ENCODE measurements at regions not wholly inside any gene's neighbourhood (a gene's known extent, or its start where the extent isn't known, plus 50 kb on each side); places are given as distances from the start of the nearest gene placed in this dataset.

- H3K4me3 ChIP-seq: no peak overlapping the region
- H3K79me2 ChIP-seq (ENCODE audit: control insufficient read depth, insufficient read depth, low read length): no peaks in the 10 kb centered on the region
- DNase-seq (ENCODE audit: low read depth, low spot score) (no peak), ATAC-seq (no peak), FAIRE-seq (no peak)
- BruUV-seq (replicated peaks): no TSS peak
- H3K9me3 ChIP-seq (replicated peaks; ENCODE audit: control insufficient read depth, insufficient read depth, low read length): no peaks in the 10 kb centered on the region
- no peak overlapping the region for H3K9ac ChIP-seq (ENCODE audit: control insufficient read depth, insufficient read depth, low read length)
- in situ Hi-C loops (cut with MboI): no loop called here
- no peaks in the 10 kb centered on the region for H3K36me3 ChIP-seq (ENCODE audit: control insufficient read depth in 2 of 2, insufficient read depth in 2 of 2, low read length in 1 of 2)
- RAD21 ChIA-PET (ENCODE audit: unreplicated experiment): no interaction called here
- no peaks in the 10 kb centered on the region for H3K27me3 ChIP-seq (replicated peaks in 1 of 2; ENCODE audit: control insufficient read depth in 2 of 2, insufficient read depth in 2 of 2, low read length in 1 of 2)
- SMC1A ChIA-PET (ENCODE audit: uncharacterized antibody, unreplicated experiment): no interaction called here
- intact Hi-C loops (cut with micrococcal nuclease; ENCODE audit: unreplicated experiment): no loop called here
- no peak overlapping the region for H3K4me2 ChIP-seq (ENCODE audit: control insufficient read depth, insufficient read depth)
- POLR2A ChIA-PET: no interaction called here
- H4K20me1 ChIP-seq (ENCODE audit: control insufficient read depth, insufficient read depth): no peaks in the 10 kb centered on the region
- no peak overlapping the region for H2AFZ ChIP-seq (ENCODE audit: control insufficient read depth, low read depth, low read length)
- H3K4me1 ChIP-seq (ENCODE audit: control insufficient read depth, insufficient read depth, low read length): no peaks in the 10 kb centered on the region
- no peak overlapping the region for H3K27ac ChIP-seq (ENCODE audit: control insufficient read depth, insufficient read depth)
- CTCF ChIA-PET: interaction anchor here (1.4 kb wide), 1 partner anchor 298 kb away, joined by 3 read pairs; no protein-coding TSS in a partner anchor
- TF ChIP-seq NR2C1 (IDR thresholded peaks at IDR 0.05) (no peak), SREBF1 (IDR thresholded peaks at IDR 0.05; ENCODE audit: low read length) (no peak), SMAD5 (IDR thresholded peaks at IDR 0.05; ENCODE audit: low read depth) (no peak), SKIL (IDR thresholded peaks at IDR 0.05; ENCODE audit: low read depth, poor library complexity, severe bottlenecking) (no peak), IKZF2 (IDR thresholded peaks at IDR 0.05) (no peak), FOXK2 (IDR thresholded peaks at IDR 0.05) (no peak), SRF (IDR thresholded peaks at IDR 0.05; ENCODE audit: low read depth in 2 of 2, low read length in 2 of 2) (no peak), CEBPB (IDR thresholded peaks at IDR 0.05; ENCODE audit: borderline replicate concordance in 1 of 2, low read depth in 2 of 2, low read length in 2 of 2) (no peak), CBX3 (IDR thresholded peaks at IDR 0.05; ENCODE audit: borderline replicate concordance, low read depth) (no peak), EP300 (IDR thresholded peaks at IDR 0.05; ENCODE audit: borderline replicate concordance in 1 of 2, control insufficient read depth in 1 of 2, low read depth in 2 of 2, low read length in 2 of 2) (no peak), E4F1 (IDR thresholded peaks at IDR 0.05; ENCODE audit: borderline replicate concordance, partially characterized antibody) (no peak), CREB1 (IDR thresholded peaks at IDR 0.05; ENCODE audit: low read depth) (no peak), ELK1 (IDR thresholded peaks at IDR 0.05; ENCODE audit: low read depth, low read length) (no peak), RUNX3 (IDR thresholded peaks at IDR 0.05; ENCODE audit: low read length) (no peak), MAX (IDR thresholded peaks at IDR 0.05; ENCODE audit: low read depth, low read length) (no peak)
- TF ChIP-seq, protein P1, sequence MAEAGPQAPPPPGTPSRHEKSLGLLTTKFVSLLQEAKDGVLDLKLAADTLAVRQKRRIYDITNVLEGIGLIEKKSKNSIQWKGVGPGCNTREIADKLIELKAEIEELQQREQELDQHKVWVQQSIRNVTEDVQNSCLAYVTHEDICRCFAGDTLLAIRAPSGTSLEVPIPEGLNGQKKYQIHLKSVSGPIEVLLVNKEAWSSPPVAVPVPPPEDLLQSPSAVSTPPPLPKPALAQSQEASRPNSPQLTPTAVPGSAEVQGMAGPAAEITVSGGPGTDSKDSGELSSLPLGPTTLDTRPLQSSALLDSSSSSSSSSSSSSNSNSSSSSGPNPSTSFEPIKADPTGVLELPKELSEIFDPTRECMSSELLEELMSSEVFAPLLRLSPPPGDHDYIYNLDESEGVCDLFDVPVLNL (IDR thresholded peaks at IDR 0.05; ENCODE audit: low read depth, low read length): no peak
- WGBS (ENCODE audit: insufficient coverage, insufficient replicate concordance, low lambda C conversion rate, missing lambda C conversion rate): 0% methylated on average over 1 of the region's 1 CpG
Measured at GRCh38 chr11:26860895-26861294, 133.0 kb upstream of the FIBIN start.

Data from GM12878 (cell line).